Activated CD4-positive, alpha-beta T cell treated with anti-CD3 and anti-CD28 coated beads, Interleukin-10, Interleukin-2, amounts not matched to agents 100 ng/mL and 50 ng/mL, durations not matched to agents 16 hours and 8 hours (primary cell): ENCODE measurements at regions not wholly inside any gene's neighbourhood (a gene's known extent, or its start where the extent isn't known, plus 50 kb on each side); places are given as distances from the start of the nearest gene placed in this dataset.
"Not testable (repeated sequence)": the region's sequence is repeated elsewhere in the genome, so short reads cannot be mapped to it uniquely, and the experiment has no call there.

Experiments used
- DNase-seq: peaks from one replicate; pipeline ENCODE4 v3.0.0-alpha.2; 2020

DNA sequence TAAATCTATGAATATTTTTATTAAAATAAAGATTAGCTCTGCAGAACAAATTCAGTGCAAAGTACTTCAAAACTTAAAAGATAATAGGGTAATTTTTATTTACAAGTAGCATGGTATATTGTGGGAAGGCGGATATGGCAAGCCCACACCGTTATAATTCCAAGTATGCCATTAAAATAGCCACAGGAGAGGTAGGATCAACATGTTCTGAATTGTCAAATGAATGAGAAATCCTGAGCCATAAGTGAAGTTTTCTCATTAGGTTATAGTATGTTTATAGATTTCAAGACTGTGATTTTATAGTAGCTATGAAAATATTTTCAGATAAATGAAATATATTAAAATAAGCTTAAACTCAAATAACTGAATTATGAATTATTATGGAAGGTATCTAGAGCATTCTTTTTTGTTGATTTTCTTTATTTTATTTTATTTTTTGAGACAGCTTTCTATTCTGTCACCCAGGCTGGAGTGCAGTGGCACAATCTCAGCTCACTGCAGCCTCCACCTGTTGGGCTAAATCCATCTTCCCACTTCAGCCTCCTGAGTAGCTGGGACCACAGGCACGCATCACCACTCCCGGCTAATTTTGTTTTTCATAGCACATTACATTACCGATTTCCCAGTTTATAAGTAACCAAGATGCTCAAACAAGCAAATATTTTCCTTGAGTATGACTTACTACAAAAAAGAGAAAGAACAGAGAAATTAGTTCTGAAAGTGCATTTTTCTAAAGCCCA lies 956.6 kb downstream of the GATA3 start:
- DNase-seq = no peak

DNA sequence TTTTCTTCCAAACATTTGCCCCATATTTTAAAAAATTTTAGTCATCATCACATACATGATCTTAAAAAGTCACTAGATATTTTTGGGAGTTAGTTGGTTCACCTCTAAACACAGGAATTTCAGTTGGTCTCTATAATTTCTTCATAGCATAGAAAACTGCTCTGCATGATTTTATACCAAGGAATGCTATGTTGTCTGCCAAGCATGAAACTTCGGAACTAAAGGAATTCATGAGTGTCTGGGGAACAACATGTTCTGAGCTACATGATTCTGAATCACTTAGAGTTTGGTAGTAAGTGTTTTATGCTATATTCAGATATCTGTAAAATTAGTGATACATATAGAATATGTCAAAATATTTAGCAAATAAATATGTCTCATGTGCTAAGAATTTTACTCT lies 957.8 kb downstream of the GATA3 start:
- DNase-seq = no peak

DNA sequence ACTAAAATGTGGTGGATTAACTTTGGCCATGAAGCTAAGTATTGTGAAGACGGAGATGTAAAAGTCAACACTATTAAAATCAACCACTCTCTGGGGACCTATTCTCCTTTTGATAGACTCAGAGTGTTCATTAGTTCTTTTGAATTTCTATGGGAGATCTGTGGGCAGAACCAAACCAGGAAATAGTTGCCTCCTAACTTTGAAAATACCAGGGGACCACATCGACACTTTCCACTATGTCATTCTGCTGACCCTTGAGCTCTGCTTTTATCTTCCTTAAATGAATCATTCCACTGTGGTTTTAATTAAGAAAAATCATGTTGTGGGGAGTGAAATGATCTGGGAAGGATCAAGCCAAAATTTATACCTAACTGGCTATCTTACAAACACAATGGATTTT lies 960.5 kb downstream of the GATA3 start:
- DNase-seq = no peak

DNA sequence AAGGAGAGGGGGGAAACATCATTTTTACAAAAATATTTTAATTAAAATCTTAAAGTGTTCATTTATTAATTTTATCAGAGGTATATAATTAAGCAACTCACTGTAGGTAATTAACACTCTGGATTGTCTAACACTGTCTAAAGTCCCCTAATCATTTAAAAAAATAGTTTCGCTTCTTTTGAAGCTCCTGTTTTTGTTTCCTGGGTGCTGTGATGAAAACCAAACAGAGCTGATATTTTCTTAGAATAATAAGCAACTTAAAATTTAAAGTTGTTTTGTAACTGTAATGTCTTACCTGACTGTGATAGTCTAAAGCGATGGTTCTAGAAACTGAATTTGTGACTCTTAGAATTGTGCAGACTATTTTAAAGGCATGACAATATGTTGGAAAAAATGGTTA lies 961.0 kb downstream of the GATA3 start:
- no peak for DNase-seq

DNA sequence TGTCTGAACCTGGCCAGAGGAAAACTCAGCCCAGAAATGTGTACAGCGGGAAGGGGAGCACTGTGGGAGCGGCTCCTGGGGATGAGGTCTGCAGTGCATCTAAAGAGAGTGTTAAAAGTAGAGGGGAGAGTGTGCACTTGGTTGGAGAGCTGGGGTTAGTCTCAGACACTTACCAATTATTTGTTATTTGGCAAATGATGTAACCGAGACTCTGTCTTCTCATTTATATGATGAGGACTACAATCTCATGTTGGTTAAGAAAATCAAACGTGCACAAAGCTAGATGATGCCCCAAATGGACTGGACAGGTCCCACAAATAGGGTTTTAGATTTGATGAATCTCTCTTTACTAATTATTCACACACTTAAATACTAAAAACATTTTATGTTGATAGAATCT lies 962.4 kb downstream of the GATA3 start:
- no peak for DNase-seq

DNA sequence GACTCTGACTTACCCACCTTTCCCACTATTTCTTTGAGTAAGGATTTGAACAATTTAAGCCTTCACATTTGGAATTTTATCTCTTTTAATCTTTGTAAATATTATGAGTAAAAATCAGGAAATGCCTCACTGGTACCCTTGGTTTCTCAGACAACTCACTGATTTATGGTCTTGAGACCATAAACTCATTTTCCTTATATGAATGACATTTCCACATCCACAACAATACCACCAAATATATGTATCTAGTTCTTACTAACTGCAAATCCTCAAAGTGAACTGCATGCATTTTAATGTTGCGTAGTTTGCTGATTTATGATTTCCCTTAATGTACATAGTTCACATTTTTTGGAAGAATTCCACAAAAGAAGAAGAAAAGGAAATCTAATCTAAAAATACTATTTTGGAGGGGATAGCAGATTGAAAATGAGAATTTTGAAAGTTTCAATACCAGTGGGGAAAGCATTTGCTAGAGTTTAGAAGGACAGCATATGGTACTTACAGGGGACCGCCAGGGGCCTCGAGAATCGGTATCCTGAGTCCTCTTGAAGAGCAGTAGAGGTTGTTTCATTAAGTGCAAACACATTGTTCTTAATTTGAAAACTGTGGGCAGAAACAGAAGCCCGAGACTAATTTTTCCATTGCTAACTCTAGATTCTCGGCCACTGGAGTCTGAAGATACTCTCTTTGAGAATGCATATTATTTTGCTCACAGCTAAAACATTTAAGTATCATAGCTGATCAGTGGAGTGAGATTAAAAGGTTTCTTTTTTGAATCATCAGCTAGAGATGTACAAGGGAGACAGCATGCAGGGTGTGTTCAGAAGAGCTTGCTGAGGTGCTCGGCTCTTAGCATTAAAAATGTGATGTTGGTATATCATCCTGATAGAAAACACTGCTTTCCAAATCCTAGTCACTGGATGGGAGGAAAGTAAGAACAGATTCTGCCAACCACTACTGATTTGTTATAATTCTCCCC lies 964.0 kb downstream of the GATA3 start:
- no peak for DNase-seq

DNA sequence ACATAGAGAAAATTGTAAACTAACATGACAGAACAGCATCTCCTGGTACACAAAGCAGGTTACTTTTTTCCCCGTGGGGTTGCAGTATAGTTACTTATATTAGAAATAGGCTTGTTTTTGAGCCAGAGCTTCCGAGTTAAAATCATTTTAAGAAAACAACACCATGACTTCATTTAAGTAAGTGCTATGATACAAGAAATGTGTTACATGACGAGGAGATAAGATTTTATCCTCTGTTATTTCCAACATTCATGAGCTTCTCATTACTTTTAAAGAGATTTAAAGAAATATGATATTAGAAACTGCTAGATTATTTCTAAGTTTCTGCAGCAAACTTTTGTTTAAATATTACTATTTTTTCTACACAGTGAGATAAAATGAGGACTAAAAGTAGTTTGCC lies 968.7 kb downstream of the GATA3 start:
- DNase-seq = no peak

DNA sequence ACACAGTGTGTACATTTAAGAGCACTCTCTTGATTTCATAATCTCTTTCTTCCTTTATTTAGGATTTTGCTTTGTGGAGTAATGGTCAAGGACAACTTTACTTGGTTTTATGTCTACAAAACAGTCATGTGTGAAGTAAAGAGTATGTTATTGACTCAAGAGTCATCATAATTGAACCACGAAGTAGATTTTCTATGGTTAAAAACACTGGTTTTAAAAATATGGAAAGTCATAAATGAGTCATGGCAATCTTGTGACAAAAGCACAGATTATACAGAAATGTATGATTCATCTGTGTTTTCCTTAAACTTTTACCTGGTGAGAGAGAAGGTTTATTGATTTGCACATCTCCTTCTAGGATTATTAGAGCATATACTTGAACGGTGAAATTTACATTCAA lies 969.7 kb downstream of the GATA3 start:
- peak; percentile 65 for DNase-seq

DNA sequence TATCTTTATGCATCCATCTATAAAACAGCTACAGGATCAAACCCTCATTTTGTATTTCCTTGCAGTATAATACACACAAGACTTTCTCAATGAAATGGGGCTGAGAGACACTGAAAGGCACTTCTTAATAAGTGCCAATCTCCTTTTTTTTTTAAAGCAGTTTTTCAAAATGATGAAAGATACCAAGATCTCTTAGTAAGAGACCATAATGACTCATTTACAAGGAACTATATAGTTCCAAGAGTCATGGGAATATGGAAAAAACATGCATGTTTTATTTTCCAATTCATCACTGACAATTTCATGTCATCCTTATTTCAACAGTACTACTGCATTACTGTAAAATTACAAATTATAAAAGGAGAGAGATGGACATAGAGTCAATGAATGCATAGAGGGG lies 973.7 kb downstream of the GATA3 start:
- no peak for DNase-seq

DNA sequence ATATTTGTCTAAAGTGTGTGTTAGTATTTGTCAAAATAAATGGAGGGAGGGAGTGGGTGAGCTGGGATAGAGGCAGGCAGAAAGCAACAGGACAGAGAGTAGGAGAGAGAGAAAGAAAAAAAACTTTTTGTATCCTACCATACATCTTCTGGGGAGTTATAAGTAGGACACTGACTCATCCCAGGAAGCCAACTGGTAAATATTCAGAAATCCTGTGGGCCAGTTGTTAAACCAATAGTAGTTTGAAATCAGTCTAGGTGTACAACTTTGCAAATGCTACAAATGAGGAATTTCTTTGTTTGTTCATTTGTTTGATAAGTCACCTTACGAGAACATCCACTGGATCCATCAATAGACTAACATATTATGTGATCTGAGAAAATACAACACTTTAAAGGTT lies 980.9 kb downstream of the GATA3 start:
- no peak for DNase-seq

DNA sequence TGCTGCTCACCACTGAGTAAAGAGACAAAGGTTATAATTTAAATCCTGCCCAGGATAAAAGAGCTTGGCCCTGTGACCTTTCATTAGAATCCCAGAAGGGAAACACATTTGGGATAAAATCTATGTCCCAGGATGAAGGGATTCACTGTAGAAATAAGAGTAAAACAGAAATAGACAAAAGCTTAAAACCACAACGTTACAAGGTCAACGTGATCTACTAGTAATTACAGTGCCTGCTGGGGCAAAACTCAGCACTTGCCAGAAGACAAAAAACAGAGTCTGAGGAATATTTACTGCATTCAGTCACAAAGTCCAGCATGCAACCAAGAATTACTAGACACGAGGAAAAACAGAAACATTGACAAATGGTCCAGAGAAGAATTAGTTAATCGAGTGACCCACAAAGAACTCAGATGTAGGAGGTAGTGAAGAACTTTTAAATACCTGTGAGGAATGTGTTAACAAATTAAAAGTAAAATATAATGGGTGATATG lies 982.3 kb downstream of the GATA3 start:
- DNase-seq = no peak

DNA sequence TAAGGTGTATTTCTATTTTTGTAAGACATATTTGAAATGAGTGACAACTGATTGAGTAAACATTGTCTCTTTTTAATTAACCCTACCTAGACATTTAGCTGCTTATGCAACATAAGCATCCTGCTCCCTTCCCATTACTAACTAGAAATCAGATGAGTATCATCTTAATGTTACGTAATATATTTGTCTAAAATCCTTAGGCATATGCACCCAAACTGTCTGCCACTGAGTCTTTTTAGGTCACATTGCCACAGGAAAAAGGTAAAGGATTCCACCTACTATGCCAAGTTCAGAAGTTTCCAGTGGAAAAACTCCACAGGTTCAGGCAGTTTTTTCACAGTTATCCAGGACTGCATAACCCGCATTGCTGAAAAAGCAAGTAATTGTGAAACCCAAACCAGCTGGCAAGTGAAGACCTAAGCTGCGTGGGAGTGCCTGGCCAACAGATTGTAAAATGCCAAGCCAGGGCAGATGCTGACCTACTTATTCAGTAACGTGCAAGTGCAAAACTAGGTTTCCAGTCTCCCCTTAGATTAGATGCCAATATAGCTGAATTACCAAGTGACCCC lies 983.7 kb downstream of the GATA3 start:
- no peak for DNase-seq

DNA sequence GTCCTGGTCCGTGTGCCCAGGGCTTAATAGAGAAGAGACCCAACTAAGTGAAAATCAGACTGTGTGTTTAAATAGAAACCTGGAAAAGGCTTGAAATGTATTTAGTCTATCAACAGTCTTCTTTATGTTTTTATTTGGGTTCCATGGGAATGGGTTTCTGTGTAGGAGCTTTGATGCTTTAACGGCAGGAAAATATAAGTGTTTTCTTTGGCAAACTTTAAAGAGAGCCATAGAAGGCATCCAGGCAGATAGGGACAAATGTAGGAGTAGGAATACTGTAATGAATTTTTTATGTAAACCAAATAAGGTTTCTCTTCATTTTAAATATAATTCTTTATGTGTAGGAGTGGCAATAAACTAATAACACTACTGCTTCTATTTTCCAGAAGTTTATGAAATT lies 989.0 kb downstream of the GATA3 start:
- no peak for DNase-seq

DNA sequence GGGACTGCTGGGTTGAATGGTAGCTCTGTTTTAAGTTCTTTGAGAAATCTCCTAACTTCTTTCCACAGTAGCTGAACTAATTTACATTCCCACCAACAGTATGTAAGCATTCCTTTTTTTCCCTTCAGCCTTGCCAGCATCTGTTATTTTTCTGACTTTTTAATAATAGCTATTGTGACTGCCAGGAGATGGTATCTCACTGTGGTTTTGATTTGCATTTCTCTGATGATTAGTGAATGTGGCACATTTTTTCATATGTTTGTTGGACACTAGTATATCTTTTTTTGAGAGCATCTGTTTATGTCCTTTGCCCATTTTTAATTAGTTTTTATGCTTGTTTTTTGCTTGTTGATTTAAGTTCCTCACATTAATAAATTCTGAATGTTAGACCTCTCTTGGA lies 990.8 kb downstream of the GATA3 start:
- DNase-seq = no peak

DNA sequence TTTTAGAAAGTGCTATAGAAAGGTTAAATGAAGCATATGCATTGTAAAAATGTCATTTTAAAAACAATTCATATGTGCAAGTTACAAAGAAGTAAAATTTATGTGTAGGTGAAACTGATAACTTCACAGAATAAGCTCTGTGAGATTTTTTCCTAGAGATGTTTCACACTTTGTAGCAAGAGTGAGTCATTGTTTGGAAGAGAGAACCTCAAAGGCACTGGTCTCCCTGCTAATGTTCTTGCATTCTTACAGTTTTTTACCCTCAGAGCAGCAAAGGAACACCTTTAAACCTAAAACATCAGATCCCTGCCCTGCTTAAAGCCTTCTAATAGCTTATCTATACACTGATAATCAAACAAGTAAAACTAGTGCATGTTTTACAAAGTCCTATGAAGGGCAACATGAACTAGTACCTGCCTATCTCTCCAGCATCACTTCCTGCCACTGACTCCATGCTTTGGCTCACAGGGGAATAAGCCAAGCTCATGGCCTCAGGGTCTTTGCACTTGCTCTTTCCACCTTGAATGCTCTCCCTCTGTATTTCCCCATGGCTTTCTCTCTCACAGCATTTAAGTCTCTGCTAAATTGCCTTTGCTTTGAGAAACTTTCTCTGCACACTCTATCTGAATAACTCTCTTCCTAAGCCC lies 997.0 kb downstream of the GATA3 start:
- no peak for DNase-seq

DNA sequence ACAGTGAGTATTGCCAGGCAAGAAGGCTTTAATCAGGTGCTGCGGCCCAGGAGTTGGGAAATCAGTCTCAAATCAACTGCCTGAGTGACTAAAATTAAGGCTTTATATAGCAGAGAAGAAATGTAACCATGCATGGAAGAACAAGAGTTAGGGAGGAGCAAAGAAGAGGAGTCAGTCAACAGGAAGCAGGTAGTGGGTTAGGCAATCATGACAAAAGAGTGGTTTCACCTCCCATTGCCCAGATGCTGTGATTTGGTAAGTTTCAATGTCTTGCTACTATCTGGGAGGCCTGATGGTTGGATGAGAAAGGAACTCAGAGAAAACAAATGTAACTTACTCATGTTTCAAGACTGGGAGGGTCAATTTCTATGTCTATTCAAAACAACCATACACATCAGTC lies 998.3 kb downstream of the GATA3 start:
- DNase-seq = peak; percentile 23

DNA sequence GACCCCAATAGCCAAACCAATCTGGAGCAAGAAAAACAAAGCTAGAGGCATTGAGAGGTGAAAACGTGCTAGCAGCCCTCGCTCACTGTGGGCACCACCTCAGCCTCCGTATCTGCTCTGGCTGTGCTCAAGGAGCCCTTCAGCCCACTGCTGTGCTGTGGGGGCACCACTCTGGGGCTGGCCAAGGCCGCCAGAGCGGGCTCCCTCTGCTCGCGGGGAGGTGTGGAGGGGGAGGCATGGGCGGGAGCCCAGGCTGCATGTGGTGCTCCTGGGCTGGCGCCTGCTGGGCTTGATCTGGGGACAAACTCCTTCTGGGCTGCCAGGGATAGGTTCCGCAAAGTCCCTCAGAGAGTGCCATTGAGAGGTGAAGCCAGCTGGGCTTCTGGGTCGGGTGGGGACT lies 1002.0 kb downstream of the GATA3 start:
- no peak for DNase-seq

DNA sequence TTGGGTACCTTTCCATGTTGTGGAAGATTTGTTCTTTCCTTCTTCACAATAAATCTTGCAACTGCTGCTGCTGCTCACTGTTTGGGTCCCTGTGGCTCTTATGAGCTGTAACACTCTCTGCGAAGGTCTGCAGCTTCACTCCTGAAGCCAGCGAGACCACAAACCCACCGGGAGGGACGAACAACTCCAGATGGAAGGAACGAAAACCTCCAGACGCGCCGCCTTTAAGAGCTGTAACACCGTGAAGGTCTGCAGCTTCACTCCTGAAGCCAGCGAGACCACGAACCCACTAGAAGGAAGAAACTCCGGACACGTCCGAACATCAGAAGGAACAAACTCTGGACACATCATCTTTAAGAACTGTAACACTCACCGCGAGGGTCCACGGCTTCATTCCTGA lies 1002.8 kb downstream of the GATA3 start:
- not testable (repeated sequence) for DNase-seq

DNA sequence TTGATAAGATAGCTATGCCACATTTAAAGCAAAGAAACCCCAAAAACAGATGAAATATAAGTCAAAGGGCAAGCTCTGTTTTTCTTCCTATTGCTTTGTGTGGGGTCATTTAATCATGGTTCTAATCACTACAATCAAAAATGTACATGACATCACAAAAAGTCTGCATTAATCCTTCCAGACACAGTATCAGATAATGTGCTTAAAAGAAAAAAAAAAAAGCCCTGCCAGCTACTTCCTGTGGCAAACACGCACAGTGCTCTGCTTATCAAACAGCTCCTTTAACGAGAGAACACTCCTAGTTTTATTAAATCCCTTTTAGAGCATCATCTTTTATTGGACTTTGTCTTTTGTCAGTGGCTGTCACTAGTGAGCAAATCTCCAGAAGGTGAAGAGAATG lies 1005.8 kb downstream of the GATA3 start:
- DNase-seq = no peak

DNA sequence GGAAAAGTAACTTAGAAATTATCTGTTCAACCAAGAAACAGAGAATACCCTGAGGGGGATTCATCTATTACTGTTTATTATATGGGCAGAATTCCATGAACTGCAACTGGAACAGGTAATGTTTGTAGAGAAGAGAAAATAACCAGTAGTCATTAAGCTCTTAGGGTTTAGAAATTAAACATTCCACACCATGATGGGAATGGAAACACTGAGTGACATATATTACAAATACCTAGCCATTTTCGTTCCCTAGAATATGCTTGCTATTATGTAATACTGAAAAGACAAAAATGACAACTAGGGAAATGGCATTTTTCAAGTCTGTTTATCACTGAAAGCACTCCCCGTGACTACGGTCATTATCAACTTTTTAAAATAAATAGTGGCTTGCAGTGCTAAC lies 1007.4 kb downstream of the GATA3 start:
- no peak for DNase-seq

DNA sequence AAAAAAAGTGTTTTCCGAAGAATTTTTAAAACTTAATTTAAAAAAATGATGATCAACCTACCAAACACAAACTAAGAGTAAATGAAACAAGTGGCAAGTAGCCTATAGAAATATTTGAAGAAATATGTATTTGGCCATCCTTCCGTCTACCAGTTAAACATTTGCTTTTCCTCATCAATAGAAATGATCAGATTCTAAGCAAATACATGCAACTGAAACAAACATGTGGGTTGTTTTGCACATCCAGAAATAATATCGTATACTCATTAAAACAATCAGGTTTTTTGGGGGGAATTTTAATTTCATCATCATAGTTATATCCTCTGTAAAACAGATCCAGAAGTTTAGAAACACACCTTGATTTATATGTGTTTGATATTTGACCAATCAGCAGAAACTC lies 1011.7 kb downstream of the GATA3 start:
- DNase-seq = no peak

DNA sequence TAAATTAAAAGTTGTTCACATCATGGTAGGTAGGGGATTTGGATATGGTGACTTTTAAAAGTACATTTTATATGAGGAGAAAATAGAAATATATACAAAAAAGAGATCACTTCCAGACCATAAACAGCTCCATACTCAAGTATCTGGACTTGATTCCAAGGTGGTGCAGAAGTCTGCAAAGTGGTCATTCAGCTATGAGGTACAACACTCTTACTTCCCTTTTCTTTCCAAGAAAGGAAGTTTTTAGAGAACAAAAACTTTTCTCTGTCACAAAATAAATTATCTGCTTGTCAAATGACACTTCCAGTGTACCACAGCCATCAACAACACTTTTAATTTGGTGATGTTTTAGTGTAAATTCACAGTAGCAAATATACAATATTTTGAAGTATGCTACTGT lies 1013.5 kb downstream of the GATA3 start:
- DNase-seq = no peak

DNA sequence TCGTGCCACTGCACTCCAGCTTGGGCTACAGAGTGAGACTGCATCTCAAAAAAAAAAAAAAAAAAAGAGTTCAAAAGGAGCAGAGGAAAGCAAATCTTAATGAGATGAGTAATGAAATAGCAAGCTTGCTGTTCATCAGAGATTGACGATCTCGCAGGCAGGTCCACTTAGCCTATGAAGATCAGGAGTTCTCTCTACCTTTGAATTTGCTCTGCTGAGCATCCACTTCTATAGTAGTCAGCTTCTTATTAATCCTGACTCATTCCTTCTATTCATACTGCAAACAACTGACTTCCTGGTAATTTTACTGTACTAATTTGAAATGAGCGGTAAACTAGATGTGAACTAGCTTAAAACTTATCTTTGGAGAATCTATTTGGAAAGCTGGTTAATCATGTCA lies 1014.6 kb downstream of the GATA3 start:
- peak; percentile 7 for DNase-seq
